ENCODE measurements at regions not wholly inside any gene's neighbourhood (a gene's known extent, or its start where the extent isn't known, plus 50 kb on each side); places are given as distances from the start of the nearest gene placed in this dataset.

DNA sequence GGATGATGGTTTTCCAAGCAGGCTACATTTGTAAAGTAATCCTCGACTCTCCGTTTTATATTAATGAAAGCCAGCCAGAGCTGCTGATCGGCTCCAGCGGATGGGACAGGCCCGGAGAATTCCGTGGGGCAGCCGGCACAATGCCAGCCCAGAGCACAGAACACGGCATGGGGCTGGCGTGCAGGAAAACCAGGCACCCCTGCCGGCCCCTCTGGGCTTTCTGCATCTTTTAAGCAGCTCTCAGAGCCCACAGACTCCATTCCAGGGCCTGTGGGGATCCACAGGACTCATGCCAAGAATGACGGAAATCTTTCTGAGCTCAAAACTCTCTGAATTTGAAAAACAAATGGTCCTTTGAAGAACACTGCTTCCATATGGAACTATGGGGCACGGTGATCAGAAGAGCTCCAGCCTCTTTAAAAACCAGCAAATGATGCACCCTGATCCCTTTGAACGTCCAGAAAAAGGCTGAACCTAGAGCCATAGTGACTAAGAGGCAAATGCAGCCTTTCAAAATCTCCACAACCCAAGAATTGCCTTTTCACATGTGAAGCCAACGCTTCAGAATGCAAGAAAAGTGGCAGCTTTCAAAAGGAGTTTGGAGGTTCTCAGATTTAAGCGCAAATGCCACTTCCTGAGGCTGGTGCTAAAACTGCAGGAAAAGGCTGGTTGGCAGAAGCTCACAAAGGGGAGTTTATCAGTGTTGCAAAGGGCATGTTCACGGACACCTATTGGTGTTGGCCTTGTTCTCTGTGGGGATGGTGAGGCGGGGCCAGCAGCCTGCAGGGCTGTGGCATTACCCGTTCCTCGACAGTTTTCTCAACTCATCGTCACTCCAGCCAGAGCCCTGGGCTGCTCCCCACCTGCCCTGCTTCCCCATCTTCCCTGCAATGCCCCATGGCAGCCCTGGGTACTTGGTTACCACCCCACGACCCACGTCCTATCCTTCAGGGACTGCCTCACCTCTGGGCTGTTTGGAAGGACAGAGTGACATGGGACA, 212.5 kb downstream of the CTTN start:
- TF ChIP-seq ELF1 (tag; IDR thresholded peaks at IDR 0.05): no peak
- TF ChIP-seq FOXK1 (CRISPR knock-in tag; IDR thresholded peaks at IDR 0.05; ENCODE audit: borderline replicate concordance): no peak

Measured in K562 (cell line).